GM12891 (cell line): ENCODE measurements at regions not wholly inside any gene's neighbourhood (a gene's known extent, or its start where the extent isn't known, plus 50 kb on each side); places are given as distances from the start of the nearest gene placed in this dataset.

Source experiments
- POLR2AphosphoS5 ChIP-seq: IDR thresholded peaks from 2 replicates; pipeline ENCODE4 v1.6.1; 2011; ENCODE audit warnings: low read depth, low read length, control low read depth
- POU2F2 ChIP-seq: IDR thresholded peaks from 2 replicates; pipeline ENCODE4 v1.6.1; 2011; ENCODE audit warnings: low read depth, mild to moderate bottlenecking, control low read depth, low read length, moderate library complexity
- TAF1 ChIP-seq: IDR thresholded peaks from 2 replicates; pipeline ENCODE4 v1.6.1; 2011; ENCODE audit warnings: low read depth, low read length, control low read depth

GRCh38 chr6:40819182-40819834, 219.7 kb downstream of the UNC5CL start:
- TF ChIP-seq POLR2AphosphoS5 (no peak), TAF1 (no peak), POU2F2 (no peak)
